RWPE1 (cell line): ENCODE measurements at regions not wholly inside any gene's neighbourhood (a gene's known extent, or its start where the extent isn't known, plus 50 kb on each side); places are given as distances from the start of the nearest gene placed in this dataset.

Experiments used
- CTCF ChIA-PET: fragments of 350-600 bp; sonication (Branson Sonifier 250); formaldehyde crosslinking; extraction: SDS; loops from one replicate; lab custom pipeline; 2021; lab: Yijun Ruan, JAX
- POLR2A ChIA-PET: fragments of 400-600 bp; formaldehyde crosslinking; extraction: SDS; loops from one replicate; lab custom pipeline; 2020; ENCODE audit warnings: antibody characterized with exemption; ENCODE audit not compliant: low non-redundant PET; lab: Yijun Ruan, JAX
- DNase-seq: peaks from one replicate; pipeline ENCODE4 v3.0.0; 2012; ENCODE audit warnings: low spot score
- H3K27ac ChIP-seq: fragments of 450-650 bp; 2 replicates; pipeline ENCODE4 v1.5.1; 2017
- TF ChIP-seq, protein P1 (sequence below): fragments of 450-650 bp; conservative IDR thresholded peaks from 2 replicates; pipeline ENCODE4 v1.5.1; 2017; ENCODE audit warnings: low read depth, mild to moderate bottlenecking

DNA sequence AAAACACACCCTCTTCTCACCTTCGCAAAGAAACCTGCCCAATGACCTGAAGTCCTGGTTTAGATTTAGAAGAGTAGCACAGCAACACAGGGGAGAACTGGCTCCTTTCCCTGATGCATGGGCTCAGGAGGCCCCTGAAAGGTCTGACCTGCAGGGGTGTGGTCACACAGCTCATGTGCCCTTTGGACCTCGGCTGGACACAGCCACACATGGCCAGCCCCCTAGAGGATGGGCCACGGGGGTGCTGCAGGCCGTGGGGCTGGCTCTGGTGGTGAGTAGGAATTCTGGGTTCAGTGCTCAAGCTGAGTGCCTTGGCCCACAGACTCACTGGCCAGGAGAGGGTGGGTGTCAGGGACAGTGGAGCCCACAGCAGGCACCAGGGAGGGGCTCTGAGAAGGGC lies 118.5 kb upstream of the ADCY1 start:
- POLR2A ChIA-PET, result no interaction called here
- TF ChIP-seq, protein P1, sequence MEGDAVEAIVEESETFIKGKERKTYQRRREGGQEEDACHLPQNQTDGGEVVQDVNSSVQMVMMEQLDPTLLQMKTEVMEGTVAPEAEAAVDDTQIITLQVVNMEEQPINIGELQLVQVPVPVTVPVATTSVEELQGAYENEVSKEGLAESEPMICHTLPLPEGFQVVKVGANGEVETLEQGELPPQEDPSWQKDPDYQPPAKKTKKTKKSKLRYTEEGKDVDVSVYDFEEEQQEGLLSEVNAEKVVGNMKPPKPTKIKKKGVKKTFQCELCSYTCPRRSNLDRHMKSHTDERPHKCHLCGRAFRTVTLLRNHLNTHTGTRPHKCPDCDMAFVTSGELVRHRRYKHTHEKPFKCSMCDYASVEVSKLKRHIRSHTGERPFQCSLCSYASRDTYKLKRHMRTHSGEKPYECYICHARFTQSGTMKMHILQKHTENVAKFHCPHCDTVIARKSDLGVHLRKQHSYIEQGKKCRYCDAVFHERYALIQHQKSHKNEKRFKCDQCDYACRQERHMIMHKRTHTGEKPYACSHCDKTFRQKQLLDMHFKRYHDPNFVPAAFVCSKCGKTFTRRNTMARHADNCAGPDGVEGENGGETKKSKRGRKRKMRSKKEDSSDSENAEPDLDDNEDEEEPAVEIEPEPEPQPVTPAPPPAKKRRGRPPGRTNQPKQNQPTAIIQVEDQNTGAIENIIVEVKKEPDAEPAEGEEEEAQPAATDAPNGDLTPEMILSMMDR, result no peak
- no peak overlapping the region for H3K27ac ChIP-seq
- CTCF ChIA-PET, result no interaction called here
- DNase-seq, result no peak

DNA sequence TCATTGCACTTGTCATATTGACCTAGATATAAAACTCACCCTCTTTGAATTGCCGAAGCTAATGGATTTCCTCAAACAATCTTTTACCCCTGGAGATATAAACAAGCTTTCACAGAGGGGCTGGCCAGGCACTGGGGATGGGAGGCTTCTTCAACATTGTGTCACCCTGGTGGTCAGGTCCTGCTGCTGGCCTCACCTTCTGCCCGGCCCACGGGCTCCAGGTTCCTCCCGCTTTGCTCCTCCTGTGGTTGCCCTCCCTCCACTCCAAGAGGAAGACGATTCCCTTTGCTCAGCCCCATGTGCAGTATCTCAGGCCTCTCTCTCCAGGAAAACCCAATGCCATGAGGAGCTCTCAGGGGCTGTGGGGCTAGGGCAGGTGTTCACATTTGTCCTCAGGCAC lies 118.1 kb upstream of the ADCY1 start:
- no peak for DNase-seq
- POLR2A ChIA-PET, result no interaction called here
- TF ChIP-seq, protein P1, result no peak
- H3K27ac ChIP-seq, result no peak overlapping the region
- CTCF ChIA-PET, result no interaction called here

DNA sequence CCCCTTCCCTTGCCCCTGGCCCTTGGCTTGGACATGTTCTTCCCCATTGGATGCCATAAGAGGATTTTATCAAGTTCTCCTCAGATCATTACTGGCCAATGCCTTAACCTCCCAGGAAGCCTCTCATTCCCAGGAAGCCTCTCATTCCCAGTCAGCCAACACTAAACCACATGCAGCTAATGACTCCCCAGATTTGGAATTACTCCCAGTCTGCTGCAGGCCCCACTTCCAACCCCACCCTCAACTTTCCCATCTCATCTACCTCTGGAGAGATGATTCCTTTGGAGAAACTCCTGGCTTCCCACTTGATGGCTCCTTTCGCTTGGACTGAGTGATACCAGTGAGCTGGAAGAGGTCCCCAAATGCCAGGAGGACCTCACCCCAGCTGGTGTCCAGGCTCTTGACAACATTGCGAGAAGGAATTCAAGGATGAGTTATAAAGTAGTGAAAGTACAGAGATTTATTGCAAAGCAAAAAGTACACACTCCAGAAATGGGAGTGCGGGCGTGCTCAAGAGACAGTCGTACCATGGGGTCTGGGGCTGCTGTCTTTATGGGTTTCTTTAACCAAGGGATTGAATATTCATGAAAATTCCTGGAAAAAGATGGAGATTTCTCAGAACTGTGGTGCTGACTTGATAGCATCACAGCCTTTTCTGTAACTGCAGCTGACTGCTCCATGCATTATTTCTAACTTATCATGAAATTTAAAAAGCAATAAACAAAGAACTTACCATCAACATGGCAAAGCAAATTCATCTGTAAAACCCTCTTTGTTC lies 117.2 kb upstream of the ADCY1 start:
- ChIA-PET CTCF (interaction anchor here (0.6 kb wide), 1 partner anchor 1917 kb away, joined by 3 read pairs; no protein-coding TSS in a partner anchor), POLR2A (no interaction called here)
- H3K27ac ChIP-seq, result no peak overlapping the region
- no peak for DNase-seq
- TF ChIP-seq, protein P1, result no peak

DNA sequence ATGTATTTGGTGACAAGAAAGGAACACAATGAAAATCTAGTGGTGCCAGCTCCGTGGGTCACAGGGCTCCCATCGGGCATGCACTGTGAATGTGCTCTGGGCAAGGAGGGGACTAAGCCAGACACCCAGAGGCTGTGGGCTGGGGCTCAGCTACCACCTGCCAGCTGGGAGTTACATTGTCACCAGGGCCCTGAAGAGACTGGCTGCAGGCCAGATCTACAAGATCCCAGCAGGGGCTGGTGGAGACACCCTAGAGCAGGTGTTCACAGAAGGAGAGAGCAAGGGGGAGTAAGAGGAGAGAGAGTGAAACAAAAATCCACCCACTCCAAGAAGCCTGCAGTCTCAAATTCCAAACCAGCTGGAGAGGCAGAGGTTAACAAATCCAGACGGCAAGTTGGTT lies 116.6 kb upstream of the ADCY1 start:
- TF ChIP-seq, protein P1, result no peak
- ChIA-PET POLR2A (no interaction called here), CTCF (no interaction called here)
- H3K27ac ChIP-seq, result no peak overlapping the region
- DNase-seq, result no peak

DNA sequence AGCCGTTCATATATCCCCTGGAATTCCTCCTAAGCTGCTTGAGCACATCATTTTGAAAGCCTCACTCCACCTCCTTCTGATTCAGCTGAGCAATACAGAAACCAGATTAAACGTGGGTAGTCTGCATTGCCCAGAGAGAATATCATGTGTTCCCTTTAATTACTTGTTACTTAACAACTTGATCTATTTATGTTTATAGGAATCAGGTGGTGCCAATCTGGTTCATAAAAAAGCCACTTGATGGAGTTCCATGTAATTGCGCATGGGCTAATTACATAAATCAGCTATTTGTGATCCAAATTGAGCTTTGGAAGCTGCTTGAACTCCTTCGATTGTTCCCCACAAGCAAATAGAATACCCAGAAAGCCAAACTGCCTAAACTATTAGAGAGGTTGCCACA lies 114.7 kb upstream of the ADCY1 start:
- POLR2A ChIA-PET, result no interaction called here
- no peak for DNase-seq
- TF ChIP-seq, protein P1, result no peak
- CTCF ChIA-PET, result no interaction called here
- no peak overlapping the region for H3K27ac ChIP-seq

DNA sequence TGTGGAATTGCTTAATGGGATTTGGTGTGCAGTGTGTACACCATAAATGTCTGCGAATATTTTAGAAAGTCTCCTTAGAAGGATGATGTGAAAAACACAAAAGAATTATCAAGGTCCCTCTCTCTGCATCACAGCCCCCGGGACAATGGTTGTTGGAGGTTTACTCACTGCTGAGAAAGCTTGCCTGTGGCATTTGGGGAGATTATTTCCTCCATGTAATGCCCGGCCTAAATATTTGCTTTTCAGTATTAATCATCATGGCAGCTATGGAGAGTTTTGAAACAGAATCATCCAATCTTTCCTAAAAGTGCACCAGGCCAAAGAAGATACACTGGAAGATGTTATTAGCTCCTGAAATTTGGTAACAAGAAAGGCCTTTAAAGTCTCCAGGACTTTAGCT lies 113.8 kb upstream of the ADCY1 start:
- TF ChIP-seq, protein P1, result no peak
- H3K27ac ChIP-seq, result no peak overlapping the region
- ChIA-PET POLR2A (no interaction called here), CTCF (no interaction called here)
- no peak for DNase-seq
